Tibial nerve (tissue), 3 donors: ENCODE measurements at regions not wholly inside any gene's neighbourhood (a gene's known extent, or its start where the extent isn't known, plus 50 kb on each side); places are given as distances from the start of the nearest gene placed in this dataset.

Source experiments
- CTCF ChIP-seq, 5 experiments: fragments of 200-600 bp in 3 of 5; fragments of 450-650 bp in 2 of 5; sonication (generic) in 3 of 5; IDR thresholded peaks; one replicate each; pipeline ENCODE4 v1.5.1; 2016 to 2019; ENCODE audit warnings: antibody characterized with exemption in 5 of 5, mild to moderate bottlenecking in 3 of 5, moderate library complexity in 2 of 5
- POLR2A ChIP-seq, 2 donors: fragments of 450-650 bp; IDR thresholded peaks; one replicate each; pipeline ENCODE4 v1.6.1; 2017; ENCODE audit warnings: antibody characterized with exemption in 2 of 2, mild to moderate bottlenecking in 2 of 2, moderate library complexity in 2 of 2

- TF ChIP-seq CTCF (IDR thresholded peaks at IDR 0.05): no peak
- no peak for TF ChIP-seq POLR2A (IDR thresholded peaks at IDR 0.05)
Measured at GRCh38 chr17:71115669-71115972, 946.3 kb downstream of the KCNJ2 start.
